GM19351 (cell line): ENCODE measurements at regions not wholly inside any gene's neighbourhood (a gene's known extent, or its start where the extent isn't known, plus 50 kb on each side); places are given as distances from the start of the nearest gene placed in this dataset.
"Not testable (repeated sequence)": the region's sequence is repeated elsewhere in the genome, so short reads cannot be mapped to it uniquely, and the experiment has no call there.

Experiments
- ATAC-seq: cut with Tn5 transposase; IDR thresholded peaks from one replicate; pipeline ENCODE4 v1.9.1; 2021; ENCODE audit warnings: mild to moderate bottlenecking, moderate library complexity; ENCODE audit not compliant: unreplicated experiment

- ATAC-seq = no peak
Measured at GRCh38 chrX:54615109-54615508, 85.1 kb downstream of the GNL3L start.

GRCh38 chrX:54633641-54634040 lies 103.6 kb downstream of the GNL3L start:
- ATAC-seq = no peak

- no peak for ATAC-seq
Measured at GRCh38 chrX:54639018-54639345, 109.0 kb downstream of the GNL3L start.

GRCh38 chrX:54639346-54640102 lies 109.5 kb downstream of the GNL3L start:
- peak; percentile 89 for ATAC-seq

- ATAC-seq = no peak
Measured at GRCh38 chrX:54640103-54640690, 110.2 kb downstream of the GNL3L start.

GRCh38 chrX:54640736-54641135 lies 110.7 kb downstream of the GNL3L start:
- no peak for ATAC-seq

GRCh38 chrX:54641530-54641929 lies 111.5 kb downstream of the GNL3L start:
- ATAC-seq = no peak

GRCh38 chrX:54647607-54648006 lies 117.6 kb downstream of the GNL3L start:
- not testable (repeated sequence) for ATAC-seq

GRCh38 chrX:54659547-54659946 lies 129.5 kb downstream of the GNL3L start:
- no peak for ATAC-seq

GRCh38 chrX:54675762-54676161 lies 122.3 kb downstream of the ITIH6 start:
- ATAC-seq = no peak

- ATAC-seq = no peak
Measured at GRCh38 chrX:54695231-54695630, 102.8 kb downstream of the ITIH6 start.

GRCh38 chrX:54695816-54696487 lies 102.1 kb downstream of the ITIH6 start:
- ATAC-seq = peak; percentile 99
